CD4-positive, alpha-beta T cell (primary cell): ENCODE measurements at regions not wholly inside any gene's neighbourhood (a gene's known extent, or its start where the extent isn't known, plus 50 kb on each side); places are given as distances from the start of the nearest gene placed in this dataset.

Experiments used
- ATAC-seq: fragments of 200-7000 bp; cut with Tn5 transposase; one replicate; pipeline ENCODE4 v1.10.0; 2022; ENCODE audit warnings: mild to moderate bottlenecking; ENCODE audit not compliant: poor library complexity
- CTCF ChIA-PET: fragments of 350-600 bp; sonication (Branson Sonifier 250); formaldehyde crosslinking; loops from one replicate; lab custom pipeline; 2021; ENCODE audit warnings: antibody characterized with exemption, inconsistent platforms; lab: Charles Lee
- POLR2A ChIA-PET: fragments of 350-600 bp; sonication (Branson Sonifier 250); formaldehyde crosslinking; loops from one replicate; lab custom pipeline; 2021; ENCODE audit warnings: antibody characterized with exemption, inconsistent platforms; lab: Charles Lee
- DNase-seq, 14 experiments: peaks; one replicate each; pipeline ENCODE4 v3.0.0-alpha.2; 2013 to 2020; ENCODE audit warnings: mixed read lengths in 2 of 14
- H3K27ac ChIP-seq, 2 donors: one replicate each; pipeline versions ENCODE4 v1.5.1 to v1.7.0; 2013; ENCODE audit warnings: low read length in 2 of 2, low read depth in 1 of 2, mild to moderate bottlenecking in 1 of 2
- H3K27me3 ChIP-seq, 2 experiments: 1 replicate in 1 of 2; 2 replicates in 1 of 2; pipeline versions ENCODE4 v1.6.1 to v1.7.0; 2013; ENCODE audit warnings: low read length in 2 of 2, control low read depth in 1 of 2, mild to moderate bottlenecking in 1 of 2, moderate library complexity in 1 of 2; ENCODE audit not compliant: insufficient read depth in 2 of 2, control insufficient read depth in 1 of 2
- H3K36me3 ChIP-seq: one replicate; pipeline ENCODE4 v1.6.1; 2013; ENCODE audit warnings: low read length, control low read depth; ENCODE audit not compliant: insufficient read depth
- H3K4me1 ChIP-seq: one replicate; pipeline ENCODE4 v1.6.1; 2013; ENCODE audit warnings: low read length, control low read depth; ENCODE audit not compliant: insufficient read depth
- H3K4me3 ChIP-seq: one replicate; pipeline ENCODE4 v1.5.1; 2013; ENCODE audit warnings: mild to moderate bottlenecking, low read length, moderate library complexity
- H3K9me3 ChIP-seq, 2 experiments: 1 replicate in 1 of 2; 2 replicates in 1 of 2; pipeline versions ENCODE4 v1.6.1 to v1.7.0; 2013; ENCODE audit warnings: low read length in 2 of 2, mild to moderate bottlenecking in 2 of 2, control low read depth in 1 of 2, moderate library complexity in 1 of 2; ENCODE audit not compliant: control insufficient read depth in 1 of 2, insufficient read depth in 1 of 2
- H3K27ac Mint-ChIP-seq: one replicate; pipeline ENCODE4 v1.8.0; 2020; ENCODE audit warnings: mixed read lengths
- H3K27me3 Mint-ChIP-seq: one replicate; pipeline ENCODE4 v1.8.0; 2021; ENCODE audit warnings: mixed read lengths
- H3K36me3 Mint-ChIP-seq: one replicate; pipeline ENCODE4 v1.8.0; 2021; ENCODE audit warnings: low read depth, mixed read lengths
- H3K4me1 Mint-ChIP-seq: one replicate; pipeline ENCODE4 v1.8.0; 2021; ENCODE audit warnings: low read depth, mixed read lengths
- H3K4me3 Mint-ChIP-seq: one replicate; pipeline ENCODE4 v1.8.0; 2020; ENCODE audit warnings: mild to moderate bottlenecking, mixed read lengths
- H3K9me3 Mint-ChIP-seq: one replicate; pipeline ENCODE4 v1.8.0; 2020; ENCODE audit warnings: mixed read lengths
- CTCF ChIP-seq: fragments of 200-600 bp; IDR thresholded peaks from one replicate; pipeline ENCODE4 v1.8.0; 2022; ENCODE audit warnings: antibody characterized with exemption, mild to moderate bottlenecking
- intact Hi-C, 2 experiments: fragments of 100-400 bp; cut with DNase I in 1 of 2; cut with micrococcal nuclease in 1 of 2; formaldehyde crosslinking; loops; one replicate each; pipeline versions ENCODE4 v1.15.1 to v1.9.0; 2023 to 2025; cut with DNase I, micrococcal nuclease

GRCh38 chr21:27362249-27362648 lies 395.4 kb upstream of the ADAMTS5 start:
- no peak for DNase-seq
- H3K4me1 ChIP-seq = no peaks in the 10 kb centered on the region
- peaks cover 0 to 3% of the 10 kb centered on the region in 2 experiments for H3K9me3 ChIP-seq
- Mint-ChIP-seq H3K4me3 (no peak overlapping the region), H3K9me3 (peaks cover 3% of the 10 kb centered on the region), H3K27ac (no peak overlapping the region), H3K27me3 (no peaks in the 10 kb centered on the region), H3K4me1 (no peaks in the 10 kb centered on the region), H3K36me3 (no peaks in the 10 kb centered on the region)
- POLR2A ChIA-PET = no interaction called here
- TF ChIP-seq CTCF = no peak
- CTCF ChIA-PET = no interaction called here
- H3K27me3 ChIP-seq = no peaks in the 10 kb centered on the region
- no peak overlapping the region for H3K27ac ChIP-seq
- no peaks in the 10 kb centered on the region for H3K36me3 ChIP-seq
- H3K4me3 ChIP-seq = no peak overlapping the region
- ATAC-seq = no peak
- intact Hi-C loops = no loop called here

GRCh38 chr21:27359141-27359540 lies 392.3 kb upstream of the ADAMTS5 start:
- ChIA-PET CTCF (no interaction called here), POLR2A (no interaction called here)
- Histone ChIP-seq H3K36me3 (no peaks in the 10 kb centered on the region), H3K4me3 (no peak overlapping the region), H3K27ac (no peak overlapping the region), H3K27me3 (no peaks in the 10 kb centered on the region), H3K4me1 (no peaks in the 10 kb centered on the region), H3K9me3 (no peaks in the 10 kb centered on the region)
- H3K4me1 Mint-ChIP-seq = no peaks in the 10 kb centered on the region
- no peaks in the 10 kb centered on the region for H3K36me3 Mint-ChIP-seq
- H3K4me3 Mint-ChIP-seq = no peak overlapping the region
- intact Hi-C loops = no loop called here
- H3K27me3 Mint-ChIP-seq = no peaks in the 10 kb centered on the region
- ATAC-seq (no peak), DNase-seq (no peak)
- peaks cover 5% of the 10 kb centered on the region for H3K9me3 Mint-ChIP-seq
- no peak for TF ChIP-seq CTCF
- no peak overlapping the region for H3K27ac Mint-ChIP-seq

GRCh38 chr21:27352885-27353284 lies 386.0 kb upstream of the ADAMTS5 start:
- Mint-ChIP-seq H3K27ac (no peak overlapping the region), H3K4me3 (no peak overlapping the region), H3K27me3 (no peaks in the 10 kb centered on the region), H3K9me3 (peaks cover 10% of the 10 kb centered on the region), H3K4me1 (no peaks in the 10 kb centered on the region), H3K36me3 (no peaks in the 10 kb centered on the region)
- Histone ChIP-seq H3K27ac (no peak overlapping the region), H3K4me1 (no peaks in the 10 kb centered on the region), H3K9me3 (peaks cover 0 to 3% of the 10 kb centered on the region in 2 experiments), H3K27me3 (no peaks in the 10 kb centered on the region), H3K36me3 (no peaks in the 10 kb centered on the region), H3K4me3 (no peak overlapping the region)
- DNase-seq (no peak), ATAC-seq (no peak)
- intact Hi-C loops = no loop called here
- no peak for TF ChIP-seq CTCF
- ChIA-PET CTCF (no interaction called here), POLR2A (no interaction called here)
